ENCODE measurements at regions not wholly inside any gene's neighbourhood (a gene's known extent, or its start where the extent isn't known, plus 50 kb on each side); places are given as distances from the start of the nearest gene placed in this dataset.

- intact Hi-C loops (cut with DNase I), result no loop called here
- H3K36me3 ChIP-seq (replicated peaks in 1 of 2), result no peaks in the 10 kb centered on the region
- H3K27me3 ChIP-seq, result no peaks in the 10 kb centered on the region
- no peak overlapping the region for H3K27ac ChIP-seq
- no peak overlapping the region for H3K4me3 ChIP-seq
- TF ChIP-seq, protein P1, sequence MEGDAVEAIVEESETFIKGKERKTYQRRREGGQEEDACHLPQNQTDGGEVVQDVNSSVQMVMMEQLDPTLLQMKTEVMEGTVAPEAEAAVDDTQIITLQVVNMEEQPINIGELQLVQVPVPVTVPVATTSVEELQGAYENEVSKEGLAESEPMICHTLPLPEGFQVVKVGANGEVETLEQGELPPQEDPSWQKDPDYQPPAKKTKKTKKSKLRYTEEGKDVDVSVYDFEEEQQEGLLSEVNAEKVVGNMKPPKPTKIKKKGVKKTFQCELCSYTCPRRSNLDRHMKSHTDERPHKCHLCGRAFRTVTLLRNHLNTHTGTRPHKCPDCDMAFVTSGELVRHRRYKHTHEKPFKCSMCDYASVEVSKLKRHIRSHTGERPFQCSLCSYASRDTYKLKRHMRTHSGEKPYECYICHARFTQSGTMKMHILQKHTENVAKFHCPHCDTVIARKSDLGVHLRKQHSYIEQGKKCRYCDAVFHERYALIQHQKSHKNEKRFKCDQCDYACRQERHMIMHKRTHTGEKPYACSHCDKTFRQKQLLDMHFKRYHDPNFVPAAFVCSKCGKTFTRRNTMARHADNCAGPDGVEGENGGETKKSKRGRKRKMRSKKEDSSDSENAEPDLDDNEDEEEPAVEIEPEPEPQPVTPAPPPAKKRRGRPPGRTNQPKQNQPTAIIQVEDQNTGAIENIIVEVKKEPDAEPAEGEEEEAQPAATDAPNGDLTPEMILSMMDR (IDR thresholded peaks at IDR 0.05), result no peak
- no peaks in the 10 kb centered on the region for H3K4me1 ChIP-seq (replicated peaks in 1 of 2)
- no peaks in the 10 kb centered on the region for H3K9me3 ChIP-seq (replicated peaks in 1 of 3)
- no peak for DNase-seq
- WGBS, 4 donors, result 68 to 80% (median 77%) methylated on average over 6 of the region's 6 CpGs
Measured at GRCh38 chr18:24778810-24779418, 318.5 kb downstream of the HRH4 start.

DNA sequence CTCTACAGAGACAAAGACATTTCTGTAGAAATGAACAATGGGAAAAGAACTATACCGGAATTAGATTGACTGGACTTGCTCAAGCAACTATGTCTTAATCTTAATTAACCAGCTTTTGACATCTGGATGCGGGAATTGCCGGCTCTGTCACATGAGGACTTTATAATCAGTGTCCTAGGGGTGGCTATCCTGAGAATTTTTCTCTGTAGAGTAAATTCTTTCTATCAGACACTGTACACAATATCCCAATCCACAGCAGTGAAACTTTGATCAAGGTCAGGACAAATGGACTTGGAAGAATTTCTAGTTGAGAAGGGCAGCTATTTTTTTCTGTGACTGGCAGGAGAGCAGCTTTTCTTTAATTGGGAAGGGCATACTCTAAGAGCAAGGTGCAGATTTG, 322.1 kb downstream of the HRH4 start:
- H3K4me3 ChIP-seq, result no peak overlapping the region
- intact Hi-C loops (cut with DNase I), result no loop called here
- H3K27me3 ChIP-seq, result no peaks in the 10 kb centered on the region
- H3K4me1 ChIP-seq (replicated peaks in 1 of 2), result no peaks in the 10 kb centered on the region
- 84 to 88% (median 86%) methylated on average over 3 of the region's 3 CpGs for WGBS, 4 donors
- H3K36me3 ChIP-seq (replicated peaks in 1 of 2), result no peaks in the 10 kb centered on the region
- no peak for DNase-seq
- no peak overlapping the region for H3K27ac ChIP-seq
- no peaks in the 10 kb centered on the region for H3K9me3 ChIP-seq (replicated peaks in 1 of 3)
- TF ChIP-seq, protein P1 (IDR thresholded peaks at IDR 0.05), result no peak
- TF ChIP-seq POLR2A (IDR thresholded peaks at IDR 0.05), result no peak

DNA sequence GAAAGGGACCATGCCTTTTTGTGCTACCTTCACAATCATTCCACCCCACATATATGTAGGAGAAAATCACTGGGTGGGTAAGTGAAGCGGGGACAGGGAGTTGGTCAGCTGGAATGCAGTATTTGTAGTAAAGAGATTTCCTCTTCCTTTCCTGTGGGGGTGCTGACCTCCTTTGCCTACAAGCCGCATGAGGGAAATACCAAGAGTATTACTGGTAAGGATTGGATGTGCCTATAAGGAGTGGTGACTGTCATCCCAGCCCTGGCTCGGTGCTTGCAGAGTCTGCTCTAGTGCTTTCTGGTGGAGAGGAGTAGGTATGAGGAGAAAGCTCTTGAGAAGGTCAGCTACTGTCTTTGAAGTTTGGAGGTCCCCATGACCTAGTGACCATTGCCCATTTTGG, 324.6 kb downstream of the HRH4 start:
- intact Hi-C loops (cut with DNase I), result no loop called here
- no peak for TF ChIP-seq POLR2A (IDR thresholded peaks at IDR 0.05)
- TF ChIP-seq, protein P1 (IDR thresholded peaks at IDR 0.05), result no peak
- Histone ChIP-seq H3K4me3 (no peak overlapping the region), H3K36me3 (replicated peaks in 1 of 2) (no peaks in the 10 kb centered on the region), H3K27ac (no peak overlapping the region), H3K27me3 (no peaks in the 10 kb centered on the region), H3K4me1 (replicated peaks in 1 of 2) (no peaks in the 10 kb centered on the region), H3K9me3 (replicated peaks in 1 of 3) (no peaks in the 10 kb centered on the region)
- DNase-seq, result no peak
- 87 to 97% (median 91%) methylated on average over 3 of the region's 3 CpGs for WGBS, 4 donors

- TF ChIP-seq, protein P1 (IDR thresholded peaks at IDR 0.05), result no peak
- TF ChIP-seq POLR2A (IDR thresholded peaks at IDR 0.05), result no peak
- H3K27me3 ChIP-seq, result no peaks in the 10 kb centered on the region
- H3K4me3 ChIP-seq, result no peak overlapping the region
- no peak for DNase-seq
- H3K4me1 ChIP-seq (replicated peaks in 1 of 2), result no peaks in the 10 kb centered on the region
- intact Hi-C loops (cut with DNase I), result no loop called here
- 60 to 77% (median 68%) methylated on average over 2 of the region's 2 CpGs for WGBS, 4 donors
- H3K9me3 ChIP-seq (replicated peaks in 1 of 3), result no peaks in the 10 kb centered on the region
- H3K36me3 ChIP-seq (replicated peaks in 1 of 2), result no peaks in the 10 kb centered on the region
- no peak overlapping the region for H3K27ac ChIP-seq
Measured at GRCh38 chr18:24786027-24786426, 325.6 kb downstream of the HRH4 start.

Data from adrenal gland (tissue), 9 donors.